WTC11 (cell line): ENCODE measurements at regions not wholly inside any gene's neighbourhood (a gene's known extent, or its start where the extent isn't known, plus 50 kb on each side); places are given as distances from the start of the nearest gene placed in this dataset.
"Not testable (repeated sequence)": the region's sequence is repeated elsewhere in the genome, so short reads cannot be mapped to it uniquely, and the experiment has no call there.

Source experiments
- ATAC-seq: fragments of 200-7000 bp; cut with Tn5 transposase; 2 replicates; pipeline ENCODE4 v1.10.0; 2021; ENCODE audit warnings: mild to moderate bottlenecking, moderate library complexity
- CTCF ChIA-PET: fragments of 300-600 bp; sonication (Branson Sonifier 250); formaldehyde crosslinking; loops from one replicate; lab custom pipeline; 2021; ENCODE audit warnings: antibody characterized with exemption; lab: Charles Lee
- POLR2A ChIA-PET: fragments of 350-600 bp; sonication (Branson Sonifier 250); formaldehyde crosslinking; loops from one replicate; lab custom pipeline; 2021; ENCODE audit warnings: antibody characterized with exemption; lab: Charles Lee
- DNase-seq: peaks from one replicate; pipeline ENCODE4 v3.0.0; 2021; ENCODE audit warnings: low spot score
- H3K27ac Mint-ChIP-seq: 2 replicates; pipeline ENCODE4 v1.8.0; 2021; ENCODE audit warnings: mixed read lengths
- H3K27me3 Mint-ChIP-seq: 2 replicates; pipeline ENCODE4 v1.8.0; 2021; ENCODE audit warnings: low read depth, mild to moderate bottlenecking, moderate library complexity, mixed read lengths
- H3K36me3 Mint-ChIP-seq: 2 replicates; pipeline ENCODE4 v1.8.0; 2021; ENCODE audit warnings: mixed read lengths
- H3K4me1 Mint-ChIP-seq: 2 replicates; pipeline ENCODE4 v1.8.0; 2022; ENCODE audit warnings: mixed read lengths
- H3K4me3 Mint-ChIP-seq: 2 replicates; pipeline ENCODE4 v1.8.0; 2021; ENCODE audit warnings: mild to moderate bottlenecking, moderate library complexity, mixed read lengths
- H3K9me3 Mint-ChIP-seq: 2 replicates; pipeline ENCODE4 v1.8.0; 2021; ENCODE audit warnings: mixed read lengths
- ATF3 ChIP-seq: sonication (generic); formaldehyde crosslinking; conservative IDR thresholded peaks from 2 replicates; pipeline ENCODE4 v1.8.1; 2022; ENCODE audit warnings: mild to moderate bottlenecking, missing genetic modification reagents
- E2F4 ChIP-seq: sonication (generic); formaldehyde crosslinking; IDR thresholded peaks from 2 replicates; pipeline ENCODE4 v1.8.1; 2022; ENCODE audit warnings: low read depth, mild to moderate bottlenecking, moderate library complexity, missing genetic modification reagents, borderline replicate concordance
- EMX1 ChIP-seq: fragments of 250-450 bp; sonication (Bioruptor Pico); IDR thresholded peaks from 2 replicates; pipeline ENCODE4 v1.8.0; 2021; ENCODE audit warnings: mild to moderate bottlenecking
- ESRRA ChIP-seq: sonication (generic); formaldehyde crosslinking; IDR thresholded peaks from 2 replicates; pipeline ENCODE4 v1.8.1; 2022; ENCODE audit warnings: mild to moderate bottlenecking, missing genetic modification reagents, borderline replicate concordance
- GRHL2 ChIP-seq: fragments of 250-450 bp; sonication (Bioruptor Pico); IDR thresholded peaks from 2 replicates; pipeline ENCODE4 v1.8.0; 2022; ENCODE audit warnings: mild to moderate bottlenecking, moderate library complexity; ENCODE audit not compliant: insufficient replicate concordance, severe bottlenecking
- HMGXB4 ChIP-seq: sonication (generic); formaldehyde crosslinking; IDR thresholded peaks from 2 replicates; pipeline ENCODE4 v1.8.1; 2023; ENCODE audit warnings: mild to moderate bottlenecking, moderate library complexity, missing genetic modification reagents
- JUN ChIP-seq: sonication (generic); formaldehyde crosslinking; IDR thresholded peaks from 2 replicates; pipeline ENCODE4 v1.8.0; 2023; ENCODE audit warnings: mild to moderate bottlenecking, missing genetic modification reagents
- MLX ChIP-seq: sonication (generic); formaldehyde crosslinking; IDR thresholded peaks from 2 replicates; pipeline ENCODE4 v1.8.1; 2023; ENCODE audit warnings: mild to moderate bottlenecking, missing genetic modification reagents, moderate library complexity
- NFATC4 ChIP-seq: fragments of 250-450 bp; sonication (Bioruptor Pico); IDR thresholded peaks from 2 replicates; pipeline ENCODE4 v1.9.0; 2021; ENCODE audit warnings: mild to moderate bottlenecking
- RELA ChIP-seq: sonication (generic); formaldehyde crosslinking; IDR thresholded peaks from 2 replicates; pipeline ENCODE4 v1.8.1; 2022; ENCODE audit warnings: missing genetic modification reagents, mild to moderate bottlenecking, borderline replicate concordance
- SP1 ChIP-seq: sonication (generic); formaldehyde crosslinking; conservative IDR thresholded peaks from 2 replicates; pipeline ENCODE4 v1.8.1; 2022; ENCODE audit warnings: missing genetic modification reagents
- STAT6 ChIP-seq: sonication (generic); formaldehyde crosslinking; conservative IDR thresholded peaks from 2 replicates; pipeline ENCODE4 v1.8.1; 2023; ENCODE audit warnings: mild to moderate bottlenecking, low read depth, missing genetic modification reagents, moderate library complexity
- TEAD1 ChIP-seq: sonication (generic); formaldehyde crosslinking; IDR thresholded peaks from 2 replicates; pipeline ENCODE4 v1.8.0; 2022; ENCODE audit warnings: mild to moderate bottlenecking, missing genetic modification reagents
- TEAD4 ChIP-seq: sonication (generic); formaldehyde crosslinking; IDR thresholded peaks from 2 replicates; pipeline ENCODE4 v1.8.0; 2022; ENCODE audit warnings: mild to moderate bottlenecking, missing genetic modification reagents
- ZNF232 ChIP-seq: sonication (generic); formaldehyde crosslinking; IDR thresholded peaks from 2 replicates; pipeline ENCODE4 v1.8.0; 2022; ENCODE audit warnings: mild to moderate bottlenecking, missing genetic modification reagents
- ZNF263 ChIP-seq: sonication (generic); formaldehyde crosslinking; IDR thresholded peaks from 2 replicates; pipeline ENCODE4 v1.8.1; 2022; ENCODE audit warnings: low read depth, mild to moderate bottlenecking, moderate library complexity, missing genetic modification reagents
- ZNF396 ChIP-seq: fragments of 250-450 bp; sonication (Bioruptor Pico); IDR thresholded peaks from 2 replicates; pipeline ENCODE4 v1.8.0; 2021; ENCODE audit warnings: mild to moderate bottlenecking, moderate library complexity, borderline replicate concordance
- ZNF532 ChIP-seq: fragments of 250-450 bp; sonication (Bioruptor Pico); IDR thresholded peaks from 2 replicates; pipeline ENCODE4 v1.9.0; 2021; ENCODE audit warnings: mild to moderate bottlenecking, borderline replicate concordance
- ZNF671 ChIP-seq: fragments of 250-450 bp; sonication (Bioruptor Pico); IDR thresholded peaks from 2 replicates; pipeline ENCODE4 v1.8.0; 2021; ENCODE audit warnings: mild to moderate bottlenecking

- TF ChIP-seq TEAD1 (no peak), E2F4 (CRISPR knock-in tag) (no peak), ZNF671 (no peak), ZNF232 (CRISPR knock-in tag) (no peak), ZNF532 (CRISPR knock-in tag) (no peak), SP1 (no peak), ESRRA (CRISPR knock-in tag) (no peak), ZNF396 (CRISPR knock-in tag) (no peak), RELA (no peak), ZNF263 (no peak)
Observed at GRCh38 chr2:12567411-12567810, 149.3 kb upstream of the TRIB2 start (continued).

- H3K4me3 Mint-ChIP-seq, POLR2A ChIA-PET, H3K36me3 Mint-ChIP-seq, H3K9me3 Mint-ChIP-seq, DNase-seq, H3K27me3 Mint-ChIP-seq, ATAC-seq, H3K27ac Mint-ChIP-seq, CTCF ChIA-PET: not testable (repeated sequence)
- H3K4me1 Mint-ChIP-seq: peaks cover 25% of the 10 kb centered on the region
Observed at GRCh38 chr2:12569510-12569909, 147.2 kb upstream of the TRIB2 start.

GRCh38 chr2:12569929-12570328 lies 146.8 kb upstream of the TRIB2 start:
- H3K4me1 Mint-ChIP-seq: peaks cover 28% of the 10 kb centered on the region

GRCh38 chr2:12577091-12577490 lies 139.6 kb upstream of the TRIB2 start:
- ATAC-seq: no peak
- no peak for DNase-seq
- peaks cover 15% of the 10 kb centered on the region for H3K4me1 Mint-ChIP-seq
- H3K27ac Mint-ChIP-seq: no peak overlapping the region
- H3K36me3 Mint-ChIP-seq: no peaks in the 10 kb centered on the region
- no peaks in the 10 kb centered on the region for H3K27me3 Mint-ChIP-seq
- POLR2A ChIA-PET: no interaction called here
- no peak overlapping the region for H3K4me3 Mint-ChIP-seq
- CTCF ChIA-PET: no interaction called here
- H3K9me3 Mint-ChIP-seq: peaks cover 9% of the 10 kb centered on the region; the same call in 1 of the 2 replicates
- TF ChIP-seq ESRRA (CRISPR knock-in tag) (no peak), STAT6 (CRISPR knock-in tag) (no peak), EMX1 (CRISPR knock-in tag) (no peak), ATF3 (CRISPR knock-in tag) (no peak), MLX (CRISPR knock-in tag) (no peak), GRHL2 (CRISPR knock-in tag) (no peak), TEAD4 (CRISPR knock-in tag) (no peak), HMGXB4 (CRISPR knock-in tag) (no peak), JUN (no peak), NFATC4 (CRISPR knock-in tag) (no peak)

More at GRCh38 chr2:12569929-12570328, 146.8 kb upstream of the TRIB2 start:
- ATAC-seq, H3K4me3 Mint-ChIP-seq, H3K27me3 Mint-ChIP-seq, H3K9me3 Mint-ChIP-seq, H3K27ac Mint-ChIP-seq, POLR2A ChIA-PET, CTCF ChIA-PET, DNase-seq, H3K36me3 Mint-ChIP-seq: not testable (repeated sequence)
